H9 (cell line): ENCODE measurements at regions not wholly inside any gene's neighbourhood (a gene's known extent, or its start where the extent isn't known, plus 50 kb on each side); places are given as distances from the start of the nearest gene placed in this dataset.

ENCODE experiments used
- DNase-seq: peaks from one replicate; pipeline ENCODE4 v3.0.0-alpha.2; 2017
- H2AFZ ChIP-seq: one replicate; pipeline ENCODE4 v1.6.1; 2013; ENCODE audit warnings: mild to moderate bottlenecking, low read length, control low read depth, moderate library complexity
- H2AK5ac ChIP-seq: 2 replicates; pipeline ENCODE4 v1.6.1; 2013; ENCODE audit warnings: low read length, control low read depth, mixed read lengths; ENCODE audit not compliant: insufficient read length
- H2BK120ac ChIP-seq: one replicate; pipeline ENCODE4 v1.6.1; 2013; ENCODE audit warnings: low read depth, mild to moderate bottlenecking, low read length, control low read depth, inconsistent platforms; ENCODE audit not compliant: poor library complexity, severe bottlenecking
- H2BK12ac ChIP-seq: 2 replicates; pipeline ENCODE4 v1.6.1; 2013; ENCODE audit warnings: low read length, control low read depth, mixed read lengths, low read depth; ENCODE audit not compliant: insufficient read length
- H2BK15ac ChIP-seq: 2 replicates; pipeline ENCODE4 v1.6.1; 2013; ENCODE audit warnings: low read depth, low read length, control low read depth
- H2BK20ac ChIP-seq: one replicate; pipeline ENCODE4 v1.6.1; 2013; ENCODE audit warnings: low read depth, mild to moderate bottlenecking, low read length, control low read depth, inconsistent platforms; ENCODE audit not compliant: poor library complexity, severe bottlenecking
- H2BK5ac ChIP-seq: 2 replicates; pipeline ENCODE4 v1.6.1; 2013; ENCODE audit warnings: low read length, control low read depth, mixed read lengths; ENCODE audit not compliant: insufficient read length
- H3K14ac ChIP-seq: 2 replicates; pipeline ENCODE4 v1.6.1; 2013; ENCODE audit warnings: low read length, control low read depth; ENCODE audit not compliant: insufficient read depth
- H3K18ac ChIP-seq: 2 replicates; pipeline ENCODE4 v1.6.1; 2013; ENCODE audit warnings: low read depth, mild to moderate bottlenecking, mixed read lengths, low read length, control low read depth; ENCODE audit not compliant: insufficient read length
- H3K23ac ChIP-seq: 2 replicates; pipeline ENCODE4 v1.6.1; 2013; ENCODE audit warnings: low read length, control low read depth, mixed read lengths, low read depth; ENCODE audit not compliant: insufficient read length
- H3K23me2 ChIP-seq: 2 replicates; pipeline ENCODE4 v1.6.1; 2013; ENCODE audit warnings: low read depth, mild to moderate bottlenecking, mixed read lengths, low read length, control low read depth; ENCODE audit not compliant: insufficient read length, poor library complexity, severe bottlenecking
- H3K27ac ChIP-seq: 2 replicates; pipeline ENCODE4 v1.5.1; 2013; ENCODE audit warnings: low read length, control low read depth, mixed read lengths, low read depth; ENCODE audit not compliant: insufficient read length
- H3K27me3 ChIP-seq: 2 replicates; pipeline ENCODE4 v1.6.1; 2013; ENCODE audit warnings: low read length, control low read depth, inconsistent platforms; ENCODE audit not compliant: insufficient read depth
- H3K4ac ChIP-seq: 2 replicates; pipeline ENCODE4 v1.6.1; 2013; ENCODE audit warnings: low read depth, mild to moderate bottlenecking, control low read depth, inconsistent platforms, low read length, moderate library complexity
- H3K4me1 ChIP-seq: 2 replicates; pipeline ENCODE4 v1.6.1; 2013; ENCODE audit warnings: low read length, control low read depth, inconsistent platforms; ENCODE audit not compliant: insufficient read depth
- H3K4me2 ChIP-seq: 2 replicates; pipeline ENCODE4 v1.6.1; 2013; ENCODE audit warnings: low read length, control low read depth, mixed read lengths; ENCODE audit not compliant: insufficient read length, insufficient read depth
- H3K56ac ChIP-seq: 2 replicates; pipeline ENCODE4 v1.6.1; 2013; ENCODE audit warnings: low read depth, mild to moderate bottlenecking, mixed read lengths, low read length, control low read depth; ENCODE audit not compliant: insufficient read length
- H3K79me1 ChIP-seq: 2 replicates; pipeline ENCODE4 v1.6.1; 2013; ENCODE audit warnings: low read depth, mild to moderate bottlenecking, moderate library complexity, low read length, control low read depth, inconsistent platforms; ENCODE audit not compliant: insufficient read depth, poor library complexity, severe bottlenecking
- H3K79me2 ChIP-seq: 2 replicates; pipeline ENCODE4 v1.6.1; 2013; ENCODE audit warnings: low read length, control low read depth, inconsistent platforms; ENCODE audit not compliant: insufficient read depth
- H3K9ac ChIP-seq: 2 replicates; pipeline ENCODE4 v1.6.1; 2013; ENCODE audit warnings: low read length, control low read depth, mixed read lengths; ENCODE audit not compliant: insufficient read length; ENCODE audit errors: extremely low read depth
- H3K9me3 ChIP-seq: one replicate; pipeline ENCODE4 v1.6.1; 2013; ENCODE audit warnings: low read depth, low read length, inconsistent platforms; ENCODE audit not compliant: control insufficient read depth
- H3T11ph ChIP-seq: one replicate; pipeline ENCODE4 v1.6.1; 2013; ENCODE audit warnings: mild to moderate bottlenecking, low read length, control low read depth, inconsistent platforms
- H4K20me1 ChIP-seq: one replicate; pipeline ENCODE4 v1.6.1; 2013; ENCODE audit not compliant: control insufficient read depth, insufficient read length, insufficient read depth
- H4K5ac ChIP-seq: 2 replicates; pipeline ENCODE4 v1.6.1; 2013; ENCODE audit warnings: low read depth, mild to moderate bottlenecking, mixed read lengths, low read length, control low read depth; ENCODE audit not compliant: insufficient read length
- H4K8ac ChIP-seq: replicated peaks from 2 replicates; pipeline ENCODE4 v1.6.1; 2013; ENCODE audit warnings: low read length, control low read depth, mixed read lengths, low read depth; ENCODE audit not compliant: insufficient read length
- H4K91ac ChIP-seq: 2 replicates; pipeline ENCODE4 v1.6.1; 2013; ENCODE audit warnings: low read depth, mild to moderate bottlenecking, moderate library complexity, mixed read lengths, low read length, control low read depth; ENCODE audit not compliant: insufficient read length
- H3K27ac Mint-ChIP-seq, 3 experiments: 2 replicates in 2 of 3; 3 replicates in 1 of 3; pipeline ENCODE4 v1.8.0; 2020 to 2021; ENCODE audit warnings: mixed read lengths in 3 of 3, mild to moderate bottlenecking in 1 of 3, moderate library complexity in 1 of 3
- H3K27me3 Mint-ChIP-seq: 2 replicates; pipeline ENCODE4 v1.8.0; 2021; ENCODE audit warnings: low read depth, mild to moderate bottlenecking, moderate library complexity, mixed read lengths
- H3K36me3 Mint-ChIP-seq, 3 experiments: 2 replicates in 2 of 3; 3 replicates in 1 of 3; pipeline ENCODE4 v1.8.0; 2020 to 2021; ENCODE audit warnings: low read depth in 3 of 3, mixed read lengths in 3 of 3; ENCODE audit not compliant: insufficient read depth in 1 of 3
- H3K4me1 Mint-ChIP-seq, 2 experiments: 2 replicates each; pipeline ENCODE4 v1.8.0; 2020; ENCODE audit warnings: mixed read lengths in 2 of 2
- H3K4me3 Mint-ChIP-seq, 2 experiments: 2 replicates in 1 of 2; 3 replicates in 1 of 2; pipeline ENCODE4 v1.8.0; 2020 to 2021; ENCODE audit warnings: mild to moderate bottlenecking in 2 of 2, mixed read lengths in 2 of 2, moderate library complexity in 1 of 2
- H3K9me3 Mint-ChIP-seq, 2 experiments: 2 replicates in 1 of 2; 3 replicates in 1 of 2; pipeline ENCODE4 v1.8.0; 2020; ENCODE audit warnings: mild to moderate bottlenecking in 2 of 2, mixed read lengths in 2 of 2, moderate library complexity in 1 of 2
- CTCF ChIP-seq: fragments of 200-600 bp; sonication (generic); conservative IDR thresholded peaks from 3 replicates; pipeline ENCODE4 v1.8.0; 2021; ENCODE audit warnings: antibody characterized with exemption, mild to moderate bottlenecking
- WGBS: extraction: QIAGEN DNeasy Blood & Tissue Kit; methylation state at CpG from one replicate; pipeline ENCODE4 v1.1.7; 2013; ENCODE audit warnings: missing lambda C conversion rate, low lambda C conversion rate, mixed read lengths; ENCODE audit not compliant: insufficient read length; ENCODE audit errors: extremely low coverage; 5-methylcytosine and 5-hydroxymethylcytosine counted together

DNA sequence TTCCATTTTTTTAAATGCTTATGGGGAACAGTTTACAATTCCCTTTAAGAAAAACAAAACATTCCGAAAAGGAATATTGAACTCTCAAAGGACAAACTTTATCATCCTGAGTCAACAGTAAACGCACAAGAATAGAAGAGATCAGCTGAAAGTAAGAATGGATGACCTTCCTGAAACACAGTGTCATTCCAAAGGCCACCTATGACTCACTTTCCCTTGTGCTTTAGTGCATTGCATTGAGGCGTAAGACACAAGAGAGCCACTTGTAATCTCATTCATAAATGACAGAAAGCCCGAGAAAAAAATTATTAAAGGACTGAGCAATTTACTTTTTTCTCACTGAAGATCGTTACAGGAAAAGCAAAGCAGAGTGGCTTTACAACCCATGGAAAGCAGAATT, 1062.4 kb upstream of the DIAPH2 start:
- Histone ChIP-seq H3K27me3 (no peaks in the 10 kb centered on the region), H3T11ph (no peak overlapping the region), H3K4me1 (no peaks in the 10 kb centered on the region), H2AK5ac (no peak overlapping the region), H3K23ac (no peak overlapping the region), H3K4me2 (no peak overlapping the region), H2BK5ac (no peak overlapping the region), H2BK120ac (no peak overlapping the region), H2AFZ (no peak overlapping the region), H4K5ac (no peak overlapping the region), H3K79me2 (no peaks in the 10 kb centered on the region), H3K4ac (no peak overlapping the region), H3K9me3 (peaks cover 3% of the 10 kb centered on the region), H4K20me1 (no peaks in the 10 kb centered on the region), H2BK20ac (no peak overlapping the region), H3K27ac (no peak overlapping the region), H4K91ac (no peak overlapping the region), H3K14ac (no peak overlapping the region), H4K8ac (no peak overlapping the region), H3K23me2 (no peaks in the 10 kb centered on the region), H2BK15ac (no peak overlapping the region), H3K79me1 (no peaks in the 10 kb centered on the region), H3K56ac (no peak overlapping the region), H3K9ac (no peak overlapping the region), H3K18ac (no peak overlapping the region), H2BK12ac (no peak overlapping the region)
- DNase-seq = no peak
- H3K27me3 Mint-ChIP-seq = no peaks in the 10 kb centered on the region
- no peak overlapping the region for H3K4me3 Mint-ChIP-seq
- no peak overlapping the region for H3K27ac Mint-ChIP-seq
- H3K36me3 Mint-ChIP-seq = peaks cover 4 to 13% (median 5%) of the 10 kb centered on the region in 3 experiments; a peak in 5 of 7 replicates
- WGBS = no CpG with 5 or more reads among the region's 5 CpGs
- no peaks in the 10 kb centered on the region for H3K4me1 Mint-ChIP-seq
- peaks cover 8 to 13% of the 10 kb centered on the region in 2 experiments for H3K9me3 Mint-ChIP-seq
- TF ChIP-seq CTCF = no peak
